ENCODE measurements at regions not wholly inside any gene's neighbourhood (a gene's known extent, or its start where the extent isn't known, plus 50 kb on each side); places are given as distances from the start of the nearest gene placed in this dataset.

DNA sequence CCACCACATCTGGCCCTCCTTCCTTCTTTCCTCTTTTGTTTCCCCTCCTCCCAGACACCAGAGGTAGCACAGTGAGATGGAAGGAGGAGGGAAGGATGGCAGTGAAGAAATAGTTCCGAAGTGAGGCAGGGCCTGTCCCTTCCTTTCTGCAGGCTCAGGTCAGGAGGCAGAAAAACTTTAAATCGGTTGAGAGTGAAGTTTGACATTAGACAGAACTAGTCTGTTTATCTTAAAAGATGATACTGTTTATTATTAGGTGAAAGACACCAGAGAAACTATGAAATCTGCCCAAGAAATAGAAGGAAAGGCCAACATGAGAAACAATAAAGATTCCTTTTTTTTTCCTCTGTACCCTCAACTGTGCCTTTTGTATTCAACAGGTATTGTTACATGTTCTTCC is 670.3 kb downstream of the UTRN start:
- TF ChIP-seq, protein P1, sequence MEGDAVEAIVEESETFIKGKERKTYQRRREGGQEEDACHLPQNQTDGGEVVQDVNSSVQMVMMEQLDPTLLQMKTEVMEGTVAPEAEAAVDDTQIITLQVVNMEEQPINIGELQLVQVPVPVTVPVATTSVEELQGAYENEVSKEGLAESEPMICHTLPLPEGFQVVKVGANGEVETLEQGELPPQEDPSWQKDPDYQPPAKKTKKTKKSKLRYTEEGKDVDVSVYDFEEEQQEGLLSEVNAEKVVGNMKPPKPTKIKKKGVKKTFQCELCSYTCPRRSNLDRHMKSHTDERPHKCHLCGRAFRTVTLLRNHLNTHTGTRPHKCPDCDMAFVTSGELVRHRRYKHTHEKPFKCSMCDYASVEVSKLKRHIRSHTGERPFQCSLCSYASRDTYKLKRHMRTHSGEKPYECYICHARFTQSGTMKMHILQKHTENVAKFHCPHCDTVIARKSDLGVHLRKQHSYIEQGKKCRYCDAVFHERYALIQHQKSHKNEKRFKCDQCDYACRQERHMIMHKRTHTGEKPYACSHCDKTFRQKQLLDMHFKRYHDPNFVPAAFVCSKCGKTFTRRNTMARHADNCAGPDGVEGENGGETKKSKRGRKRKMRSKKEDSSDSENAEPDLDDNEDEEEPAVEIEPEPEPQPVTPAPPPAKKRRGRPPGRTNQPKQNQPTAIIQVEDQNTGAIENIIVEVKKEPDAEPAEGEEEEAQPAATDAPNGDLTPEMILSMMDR (conservative IDR thresholded peaks at IDR 0.05; ENCODE audit: low read depth in 2 of 2): no peak
- TF ChIP-seq POLR2AphosphoS5 (IDR thresholded peaks at IDR 0.05; ENCODE audit: low read depth) (no peak), EZH2phosphoT487 (IDR thresholded peaks at IDR 0.05; ENCODE audit: unreplicated experiment) (no peak)

Data from GM23338 (cell line).